ENCODE measurements at regions not wholly inside any gene's neighbourhood (a gene's known extent, or its start where the extent isn't known, plus 50 kb on each side); places are given as distances from the start of the nearest gene placed in this dataset.

DNA sequence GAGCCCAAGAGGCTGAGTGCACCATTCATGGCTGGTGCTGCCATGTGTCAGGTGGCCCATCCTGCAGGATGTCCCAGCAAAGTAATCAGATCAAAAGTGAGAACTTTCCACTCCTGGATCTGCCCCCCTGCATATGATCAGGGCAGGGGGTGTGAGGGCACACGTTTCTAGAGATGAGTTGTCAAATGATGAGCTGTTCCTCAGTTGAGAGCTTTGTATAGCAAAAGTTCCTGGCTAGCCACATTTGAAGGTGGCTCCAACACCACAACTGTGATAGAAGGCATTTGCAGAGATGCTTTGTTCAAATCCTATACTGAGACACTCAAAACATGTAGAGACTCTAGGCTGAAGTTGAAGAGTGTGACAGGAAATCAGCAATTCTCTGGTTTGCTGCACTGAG lies 501.8 kb downstream of the BCOR start:
- no peaks in the 10 kb centered on the region for H3K4me1 ChIP-seq (ENCODE audit: low read depth)
- no peak for TF ChIP-seq CTCF (IDR thresholded peaks at IDR 0.05; ENCODE audit: low read depth, low read length)
- H3K36me3 ChIP-seq, result no peaks in the 10 kb centered on the region
- no peaks in the 10 kb centered on the region for H3K27me3 ChIP-seq
- no peak overlapping the region for H3K27ac ChIP-seq
- no peak overlapping the region for H3K4me3 ChIP-seq
- no peak for DNase-seq (ENCODE audit: low read depth in 1 of 2, low spot score in 1 of 2)
- no peaks in the 10 kb centered on the region for H3K9me3 ChIP-seq (ENCODE audit: low read depth)

GRCh38 chrX:39596437-39596836 lies 501.3 kb downstream of the BCOR start:
- Histone ChIP-seq H3K27ac (no peak overlapping the region), H3K27me3 (no peaks in the 10 kb centered on the region), H3K4me1 (ENCODE audit: low read depth) (no peaks in the 10 kb centered on the region), H3K36me3 (no peaks in the 10 kb centered on the region), H3K9me3 (ENCODE audit: low read depth) (no peaks in the 10 kb centered on the region), H3K4me3 (no peak overlapping the region)
- no peak for DNase-seq (ENCODE audit: low read depth in 1 of 2, low spot score in 1 of 2)
- TF ChIP-seq CTCF (IDR thresholded peaks at IDR 0.05; ENCODE audit: low read depth, low read length), result no peak

DNA sequence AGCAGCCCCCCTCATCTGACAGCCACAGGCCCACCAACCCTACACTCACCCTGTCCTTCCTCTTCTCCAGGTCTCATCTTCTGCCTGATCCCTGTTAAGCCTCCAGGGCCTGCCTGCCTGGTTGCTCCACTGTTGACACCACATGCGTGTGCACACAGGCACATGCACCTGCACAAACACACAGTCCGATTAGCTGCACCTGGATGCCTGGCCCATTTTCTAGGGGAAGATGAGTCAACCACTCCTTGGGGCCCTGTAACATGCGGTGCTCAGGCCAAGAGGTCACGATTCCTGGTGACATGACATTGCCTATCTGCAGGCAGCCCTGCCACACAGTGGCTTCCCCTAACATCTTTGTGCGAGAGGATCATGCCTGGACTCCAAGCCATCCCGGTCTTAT lies 498.4 kb downstream of the BCOR start:
- DNase-seq (ENCODE audit: low read depth in 1 of 2, low spot score in 1 of 2), result no peak
- Histone ChIP-seq H3K27ac (no peak overlapping the region), H3K9me3 (ENCODE audit: low read depth) (no peaks in the 10 kb centered on the region), H3K4me1 (ENCODE audit: low read depth) (no peaks in the 10 kb centered on the region), H3K4me3 (no peak overlapping the region), H3K36me3 (no peaks in the 10 kb centered on the region), H3K27me3 (no peaks in the 10 kb centered on the region)
- TF ChIP-seq CTCF (IDR thresholded peaks at IDR 0.05; ENCODE audit: low read depth, low read length), result no peak

DNA sequence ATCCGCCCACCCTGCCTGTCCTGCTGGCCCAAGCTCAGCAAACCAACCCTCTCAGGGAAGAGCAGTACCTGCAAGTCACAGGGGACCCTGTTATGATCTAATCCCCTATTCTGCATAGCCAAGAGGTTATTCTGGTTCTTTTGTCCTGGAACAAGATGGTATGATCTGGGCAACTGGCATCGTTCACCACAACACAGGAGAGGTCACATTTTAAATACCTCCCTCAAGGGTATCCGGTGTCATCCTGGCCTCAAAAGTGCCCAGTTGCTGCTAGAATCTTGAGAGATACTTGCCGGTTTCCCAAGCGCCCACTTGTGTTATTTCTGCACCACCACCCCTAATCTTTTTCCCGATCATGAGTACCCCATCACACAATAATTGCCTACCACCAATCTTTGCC lies 497.5 kb downstream of the BCOR start:
- TF ChIP-seq CTCF (IDR thresholded peaks at IDR 0.05; ENCODE audit: low read depth, low read length), result no peak
- H3K27ac ChIP-seq, result no peak overlapping the region
- DNase-seq (ENCODE audit: low read depth in 1 of 2, low spot score in 1 of 2), result no peak
- no peaks in the 10 kb centered on the region for H3K9me3 ChIP-seq (ENCODE audit: low read depth)
- H3K27me3 ChIP-seq, result no peaks in the 10 kb centered on the region
- H3K4me1 ChIP-seq (ENCODE audit: low read depth), result no peaks in the 10 kb centered on the region
- no peak overlapping the region for H3K4me3 ChIP-seq
- H3K36me3 ChIP-seq, result no peaks in the 10 kb centered on the region

DNA sequence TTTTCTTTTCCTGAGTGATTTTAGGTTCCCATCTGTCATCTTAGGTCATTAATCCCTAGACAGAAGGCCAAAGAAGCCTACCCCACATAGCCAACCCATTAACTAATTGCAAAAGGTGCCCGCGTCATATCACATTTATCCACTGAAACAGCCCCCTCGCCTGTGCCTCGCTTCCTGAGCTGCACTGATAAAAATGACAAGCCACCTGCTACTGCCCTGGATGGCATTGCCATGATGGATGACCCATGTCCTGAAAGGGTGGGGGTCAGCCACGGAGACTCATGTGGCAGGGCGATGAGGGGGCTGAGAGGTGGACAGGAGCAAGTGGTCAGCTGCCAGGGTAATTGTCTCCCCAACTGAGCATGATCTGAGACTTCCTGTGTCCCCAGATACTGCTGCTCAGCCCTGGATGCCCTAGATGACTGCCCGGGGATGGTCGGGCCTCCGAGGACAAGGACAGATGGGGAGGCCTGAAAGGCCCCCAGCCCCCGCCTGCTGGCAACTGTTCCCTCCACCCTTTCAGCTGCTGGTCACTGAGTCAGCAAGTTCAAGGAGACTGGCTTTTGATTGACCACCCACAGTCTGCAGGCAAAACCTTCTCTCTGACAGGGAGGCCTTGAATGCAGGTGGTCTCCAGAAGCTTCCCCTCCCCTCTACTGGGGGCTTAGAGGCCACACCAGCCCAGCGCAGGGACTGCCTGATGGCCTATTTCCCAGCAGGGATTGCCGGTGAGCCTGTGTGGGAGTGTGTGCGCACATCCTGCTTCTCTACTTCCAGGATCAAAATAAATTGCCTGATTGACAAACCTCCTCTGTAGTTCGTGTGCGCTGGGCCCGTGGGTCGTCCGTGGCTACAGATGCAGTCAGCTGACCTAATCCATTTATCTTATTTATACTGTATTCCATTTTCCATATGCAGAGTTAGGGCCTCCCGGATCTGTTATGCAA lies 496.3 kb downstream of the BCOR start:
- Histone ChIP-seq H3K4me3 (no peak overlapping the region), H3K36me3 (no peaks in the 10 kb centered on the region), H3K9me3 (ENCODE audit: low read depth) (no peaks in the 10 kb centered on the region), H3K4me1 (ENCODE audit: low read depth) (no peaks in the 10 kb centered on the region), H3K27me3 (no peaks in the 10 kb centered on the region), H3K27ac (no peak overlapping the region)
- DNase-seq (ENCODE audit: low read depth in 1 of 2, low spot score in 1 of 2), result no peak
- TF ChIP-seq CTCF (IDR thresholded peaks at IDR 0.05; ENCODE audit: low read depth, low read length), result no peak
